ENCODE measurements at regions not wholly inside any gene's neighbourhood (a gene's known extent, or its start where the extent isn't known, plus 50 kb on each side); places are given as distances from the start of the nearest gene placed in this dataset.

DNA sequence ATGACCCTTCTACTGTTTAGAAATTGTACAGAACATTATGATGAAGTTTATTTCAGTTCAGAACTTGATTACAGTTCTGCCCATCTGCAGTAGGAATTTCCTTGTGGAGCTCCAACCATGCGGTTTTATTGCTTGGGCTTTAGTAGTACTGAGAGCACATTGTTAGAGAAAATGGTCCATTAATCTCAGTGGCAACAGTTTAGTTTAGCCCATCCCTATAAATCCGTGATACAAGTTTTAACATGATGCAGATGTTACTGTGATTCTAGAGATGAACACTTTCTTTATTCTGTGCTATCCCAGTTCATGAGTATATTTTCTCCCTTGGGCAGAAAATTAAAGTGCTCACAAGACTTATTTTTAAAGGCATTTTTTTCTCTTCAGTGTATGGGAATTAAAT, 84.8 kb upstream of the FZD8 start:
- H3K4me3 ChIP-seq (ENCODE audit: low read depth, low read length) = no peak overlapping the region
- DNase-seq (ENCODE audit: low read depth) = no peak
- TF ChIP-seq, protein P1, sequence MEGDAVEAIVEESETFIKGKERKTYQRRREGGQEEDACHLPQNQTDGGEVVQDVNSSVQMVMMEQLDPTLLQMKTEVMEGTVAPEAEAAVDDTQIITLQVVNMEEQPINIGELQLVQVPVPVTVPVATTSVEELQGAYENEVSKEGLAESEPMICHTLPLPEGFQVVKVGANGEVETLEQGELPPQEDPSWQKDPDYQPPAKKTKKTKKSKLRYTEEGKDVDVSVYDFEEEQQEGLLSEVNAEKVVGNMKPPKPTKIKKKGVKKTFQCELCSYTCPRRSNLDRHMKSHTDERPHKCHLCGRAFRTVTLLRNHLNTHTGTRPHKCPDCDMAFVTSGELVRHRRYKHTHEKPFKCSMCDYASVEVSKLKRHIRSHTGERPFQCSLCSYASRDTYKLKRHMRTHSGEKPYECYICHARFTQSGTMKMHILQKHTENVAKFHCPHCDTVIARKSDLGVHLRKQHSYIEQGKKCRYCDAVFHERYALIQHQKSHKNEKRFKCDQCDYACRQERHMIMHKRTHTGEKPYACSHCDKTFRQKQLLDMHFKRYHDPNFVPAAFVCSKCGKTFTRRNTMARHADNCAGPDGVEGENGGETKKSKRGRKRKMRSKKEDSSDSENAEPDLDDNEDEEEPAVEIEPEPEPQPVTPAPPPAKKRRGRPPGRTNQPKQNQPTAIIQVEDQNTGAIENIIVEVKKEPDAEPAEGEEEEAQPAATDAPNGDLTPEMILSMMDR (IDR thresholded peaks at IDR 0.05; ENCODE audit: low read depth, low read length, missing control alignments) = no peak

DNA sequence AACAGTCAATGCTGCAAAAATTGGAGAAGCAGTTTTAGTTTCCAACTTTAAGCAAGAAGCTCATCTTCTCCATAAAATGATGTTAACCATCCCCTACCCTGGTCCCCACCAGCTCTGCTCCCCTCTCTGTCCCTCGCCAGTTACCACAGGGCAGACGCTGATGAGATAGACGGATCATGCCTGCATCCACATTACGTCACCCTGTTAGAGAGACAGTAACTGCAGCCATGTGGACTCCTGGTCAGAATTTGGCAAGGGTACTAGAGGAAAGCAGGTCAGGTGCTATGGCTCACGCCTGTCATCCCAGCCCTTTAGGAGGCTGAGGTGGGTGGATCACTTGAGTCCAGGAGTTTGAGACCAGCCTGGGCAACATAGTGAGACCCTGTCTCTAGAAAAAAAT, 81.9 kb upstream of the FZD8 start:
- TF ChIP-seq, protein P1 (IDR thresholded peaks at IDR 0.05; ENCODE audit: low read depth, low read length, missing control alignments) = no peak
- no peak for DNase-seq (ENCODE audit: low read depth)
- no peak overlapping the region for H3K4me3 ChIP-seq (ENCODE audit: low read depth, low read length)

DNA sequence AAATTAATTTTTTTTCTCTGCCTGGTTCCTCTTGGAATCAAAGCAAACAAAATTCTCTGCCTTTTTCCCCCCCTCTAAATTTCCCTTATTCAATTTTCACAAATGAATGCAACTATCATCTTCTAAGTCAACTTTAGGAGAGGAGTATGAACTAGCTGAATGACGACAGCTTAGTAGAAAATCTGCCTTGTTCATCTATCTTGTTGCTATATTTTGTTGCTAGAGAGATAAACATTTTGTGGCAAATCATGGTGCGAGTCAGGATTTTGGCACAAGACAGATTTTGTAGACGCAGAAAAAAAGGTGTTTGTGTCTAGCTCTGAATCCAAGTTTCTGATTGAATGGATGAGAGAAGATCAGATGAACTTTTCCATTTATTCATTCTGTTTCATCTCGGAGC, 81.0 kb upstream of the FZD8 start:
- TF ChIP-seq, protein P1 (IDR thresholded peaks at IDR 0.05; ENCODE audit: low read depth, low read length, missing control alignments) = no peak
- H3K4me3 ChIP-seq (ENCODE audit: low read depth, low read length) = no peak overlapping the region
- DNase-seq (ENCODE audit: low read depth) = no peak

DNA sequence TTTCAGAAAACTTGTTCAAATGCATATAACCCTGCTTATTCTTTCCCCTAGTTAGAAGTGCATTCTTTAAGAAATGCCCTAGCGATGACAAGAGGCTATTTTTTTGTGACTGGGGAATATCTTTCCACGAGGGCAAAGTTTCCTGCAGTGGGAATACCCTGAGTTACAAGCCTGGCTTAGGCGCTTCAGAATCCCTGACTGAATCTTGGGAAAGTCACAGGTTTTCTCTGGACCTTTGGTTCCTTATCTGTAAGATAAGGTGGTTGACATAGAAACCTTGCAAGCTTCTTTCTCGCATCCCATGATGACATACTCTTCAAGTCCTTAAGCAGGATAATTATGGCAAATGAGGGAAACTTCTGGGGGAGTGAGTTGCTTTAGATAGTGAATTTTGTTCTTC, 80.5 kb upstream of the FZD8 start:
- TF ChIP-seq, protein P1 (IDR thresholded peaks at IDR 0.05; ENCODE audit: low read depth, low read length, missing control alignments) = no peak
- H3K4me3 ChIP-seq (ENCODE audit: low read depth, low read length) = no peak overlapping the region
- DNase-seq (ENCODE audit: low read depth) = no peak

DNA sequence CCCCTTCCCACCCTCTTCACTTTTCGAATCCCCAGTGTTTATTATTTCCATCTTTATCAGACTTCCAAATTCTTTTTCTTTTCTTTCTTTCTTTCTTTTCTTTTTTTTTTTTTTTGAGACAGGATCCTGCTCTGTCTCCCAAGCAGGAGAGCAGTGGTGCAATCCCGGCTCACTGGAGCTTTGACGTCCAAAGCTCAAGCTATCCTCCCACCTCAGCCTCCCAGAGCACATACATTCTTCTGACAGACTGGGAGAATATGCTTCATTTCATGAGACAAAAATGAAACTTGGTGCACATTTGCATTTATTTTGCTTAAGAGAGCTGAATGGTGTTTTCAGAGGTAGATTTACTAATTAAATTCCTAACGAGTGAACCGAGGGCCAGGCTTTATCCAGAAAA, 80.1 kb upstream of the FZD8 start:
- no peak overlapping the region for H3K4me3 ChIP-seq (ENCODE audit: low read depth, low read length)
- DNase-seq (ENCODE audit: low read depth) = no peak
- TF ChIP-seq, protein P1 (IDR thresholded peaks at IDR 0.05; ENCODE audit: low read depth, low read length, missing control alignments) = no peak

DNA sequence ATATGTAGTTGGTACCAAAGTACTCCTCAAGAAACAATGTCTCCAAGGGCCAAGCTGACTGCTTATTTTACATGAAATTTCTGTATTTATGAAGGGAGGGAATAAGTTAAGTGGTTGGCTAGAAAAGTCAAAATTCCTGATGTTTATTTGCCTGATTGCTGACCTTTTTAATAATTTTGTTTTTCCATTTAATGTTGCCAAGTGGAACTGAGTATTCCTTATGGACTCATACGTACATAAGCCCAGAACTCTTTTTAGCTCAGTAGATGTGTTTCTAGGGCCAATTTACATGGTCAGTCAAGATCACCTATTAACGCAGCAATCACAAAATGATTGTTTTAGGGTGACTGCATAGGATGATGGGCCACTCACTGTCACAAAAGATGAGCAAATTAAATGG, 78.3 kb upstream of the FZD8 start:
- TF ChIP-seq, protein P1 (IDR thresholded peaks at IDR 0.05; ENCODE audit: low read depth, low read length, missing control alignments) = no peak
- no peak for DNase-seq (ENCODE audit: low read depth)
- no peak overlapping the region for H3K4me3 ChIP-seq (ENCODE audit: low read depth, low read length)

DNA sequence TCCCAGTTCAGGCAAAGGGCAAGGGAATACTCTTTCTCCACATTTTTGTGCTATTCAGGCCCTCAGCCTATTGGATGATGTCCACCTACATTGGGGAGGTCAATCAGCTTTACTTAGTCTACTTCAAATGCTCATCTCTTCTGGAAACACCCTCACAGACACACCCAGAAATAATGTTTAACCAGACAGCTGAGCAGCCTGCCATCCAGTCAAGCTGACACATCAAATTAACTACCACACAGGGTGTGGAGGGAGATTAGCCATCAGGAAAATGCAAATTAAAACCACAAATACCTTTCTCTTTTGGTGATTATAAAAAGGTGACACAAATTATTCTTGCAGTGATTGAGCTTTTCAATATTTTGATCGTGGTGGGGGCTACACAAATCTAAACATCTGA, 74.7 kb upstream of the FZD8 start:
- TF ChIP-seq, protein P1 (IDR thresholded peaks at IDR 0.05; ENCODE audit: low read depth, low read length, missing control alignments) = no peak
- H3K4me3 ChIP-seq (ENCODE audit: low read depth, low read length) = no peak overlapping the region
- DNase-seq (ENCODE audit: low read depth) = no peak
